ENCODE measurements at regions not wholly inside any gene's neighbourhood (a gene's known extent, or its start where the extent isn't known, plus 50 kb on each side); places are given as distances from the start of the nearest gene placed in this dataset.

GRCh38 chr12:92226071-92226661 lies 80.5 kb upstream of the BTG1 start:
- Mint-ChIP-seq H3K9me3 (peaks cover 1% of the 10 kb centered on the region), H3K27me3 (ENCODE audit: low read depth) (no peaks in the 10 kb centered on the region), H3K4me3 (no peak overlapping the region), H3K36me3 (ENCODE audit: low read depth) (no peaks in the 10 kb centered on the region), H3K27ac (no peak overlapping the region), H3K4me1 (ENCODE audit: low read depth) (peaks cover 14% of the 10 kb centered on the region)
- CTCF ChIA-PET, result interaction anchor here (0.6 to 0.7 kb wide), 3 partner anchors 423 to 958 kb away, joined by 3 to 4 read pairs (median 4); no protein-coding TSS in a partner anchor
- no peak for DNase-seq
- intact Hi-C loops (cut with micrococcal nuclease), result no loop called here

GRCh38 chr12:92224685-92225331 lies 79.2 kb upstream of the BTG1 start:
- H3K27me3 Mint-ChIP-seq (ENCODE audit: low read depth), result no peaks in the 10 kb centered on the region
- peaks cover 14% of the 10 kb centered on the region for H3K4me1 Mint-ChIP-seq (ENCODE audit: low read depth)
- DNase-seq, result no peak
- intact Hi-C loops (cut with micrococcal nuclease), result no loop called here
- no peaks in the 10 kb centered on the region for H3K36me3 Mint-ChIP-seq (ENCODE audit: low read depth)
- H3K27ac Mint-ChIP-seq, result no peak overlapping the region
- no peak overlapping the region for H3K4me3 Mint-ChIP-seq
- CTCF ChIA-PET, result no interaction called here
- H3K9me3 Mint-ChIP-seq, result no peaks in the 10 kb centered on the region

GRCh38 chr12:92223481-92223880 lies 77.8 kb upstream of the BTG1 start:
- Mint-ChIP-seq H3K36me3 (ENCODE audit: low read depth) (no peaks in the 10 kb centered on the region), H3K27ac (no peak overlapping the region), H3K4me1 (ENCODE audit: low read depth) (peaks cover 12% of the 10 kb centered on the region), H3K27me3 (ENCODE audit: low read depth) (no peaks in the 10 kb centered on the region), H3K9me3 (no peaks in the 10 kb centered on the region), H3K4me3 (no peak overlapping the region)
- CTCF ChIA-PET, result interaction anchor here (0.7 kb wide), 1 partner anchor 899 kb away, joined by 3 read pairs; no protein-coding TSS in a partner anchor
- DNase-seq, result no peak
- intact Hi-C loops (cut with micrococcal nuclease), result no loop called here

GRCh38 chr12:92221656-92222315 lies 76.1 kb upstream of the BTG1 start:
- CTCF ChIA-PET, result no interaction called here
- Mint-ChIP-seq H3K36me3 (ENCODE audit: low read depth) (no peaks in the 10 kb centered on the region), H3K4me3 (no peak overlapping the region), H3K4me1 (ENCODE audit: low read depth) (peaks cover 21% of the 10 kb centered on the region), H3K9me3 (no peaks in the 10 kb centered on the region), H3K27ac (no peak overlapping the region), H3K27me3 (ENCODE audit: low read depth) (no peaks in the 10 kb centered on the region)
- DNase-seq, result no peak
- intact Hi-C loops (cut with micrococcal nuclease), result no loop called here

GRCh38 chr12:92218394-92219077 lies 72.9 kb upstream of the BTG1 start:
- H3K36me3 Mint-ChIP-seq (ENCODE audit: low read depth), result no peaks in the 10 kb centered on the region
- intact Hi-C loops (cut with micrococcal nuclease), result loop anchor here (1.0 to 5.0 kb wide), 3 partner anchors 8 to 439 kb away; no protein-coding TSS in a partner anchor
- H3K27ac Mint-ChIP-seq, result peak overlapping the region; percentile 72
- peaks cover 31% of the 10 kb centered on the region for H3K4me1 Mint-ChIP-seq (ENCODE audit: low read depth)
- H3K27me3 Mint-ChIP-seq (ENCODE audit: low read depth), result no peaks in the 10 kb centered on the region
- no peak for DNase-seq
- H3K4me3 Mint-ChIP-seq, result no peak overlapping the region
- CTCF ChIA-PET, result interaction anchor here (0.5 to 1.6 kb wide), 8 partner anchors 8 to 352 kb away, joined by 3 to 5 read pairs (median 3); no protein-coding TSS in a partner anchor
- H3K9me3 Mint-ChIP-seq, result peaks cover 3% of the 10 kb centered on the region

- Mint-ChIP-seq H3K4me3 (no peak overlapping the region), H3K27me3 (ENCODE audit: low read depth) (no peaks in the 10 kb centered on the region), H3K27ac (no peak overlapping the region), H3K4me1 (ENCODE audit: low read depth) (peaks cover 39% of the 10 kb centered on the region), H3K36me3 (ENCODE audit: low read depth) (no peaks in the 10 kb centered on the region), H3K9me3 (peaks cover 9% of the 10 kb centered on the region)
- DNase-seq, result no peak
- CTCF ChIA-PET, result interaction anchor here (0.7 kb wide), 1 partner anchor 149 kb away, joined by 3 read pairs; no protein-coding TSS in a partner anchor
- intact Hi-C loops (cut with micrococcal nuclease), result loop anchor here (5.0 kb wide), 1 partner anchor 256 kb away; no protein-coding TSS in a partner anchor
These were observed 70.4 kb upstream of the BTG1 start for GRCh38 chr12:92216092-92216491.

GRCh38 chr12:92215358-92215757 lies 69.7 kb upstream of the BTG1 start:
- H3K4me1 Mint-ChIP-seq (ENCODE audit: low read depth), result peaks cover 42% of the 10 kb centered on the region
- H3K27me3 Mint-ChIP-seq (ENCODE audit: low read depth), result no peaks in the 10 kb centered on the region
- H3K27ac Mint-ChIP-seq, result no peak overlapping the region
- intact Hi-C loops (cut with micrococcal nuclease), result loop anchor here (5.0 kb wide), 1 partner anchor 257 kb away; no protein-coding TSS in a partner anchor
- peaks cover 9% of the 10 kb centered on the region for H3K9me3 Mint-ChIP-seq
- DNase-seq, result no peak
- H3K36me3 Mint-ChIP-seq (ENCODE audit: low read depth), result no peaks in the 10 kb centered on the region
- H3K4me3 Mint-ChIP-seq, result no peak overlapping the region
- CTCF ChIA-PET, result no interaction called here

- H3K4me1 Mint-ChIP-seq (ENCODE audit: low read depth), result peaks cover 49% of the 10 kb centered on the region
- no peak for DNase-seq
- H3K4me3 Mint-ChIP-seq, result no peak overlapping the region
- no peak overlapping the region for H3K27ac Mint-ChIP-seq
- intact Hi-C loops (cut with micrococcal nuclease), result loop anchor here (5.0 kb wide), 1 partner anchor 361 kb away; no protein-coding TSS in a partner anchor
- H3K36me3 Mint-ChIP-seq (ENCODE audit: low read depth), result no peaks in the 10 kb centered on the region
- peaks cover 9% of the 10 kb centered on the region for H3K9me3 Mint-ChIP-seq
- no peaks in the 10 kb centered on the region for H3K27me3 Mint-ChIP-seq (ENCODE audit: low read depth)
- CTCF ChIA-PET, result interaction anchor here (0.6 to 1.4 kb wide), 2 partner anchors 12 to 75 kb away, joined by 3 to 4 read pairs; no protein-coding TSS in a partner anchor
These were observed 67.5 kb upstream of the BTG1 start for GRCh38 chr12:92213166-92213565.

- CTCF ChIA-PET, result interaction anchor here (0.6 to 2.0 kb wide), 15 partner anchors 9 to 711 kb away, joined by 3 to 7 read pairs (median 3); partner anchors contain the start of gene BTG1
- Mint-ChIP-seq H3K36me3 (ENCODE audit: low read depth) (no peaks in the 10 kb centered on the region), H3K9me3 (peaks cover 9% of the 10 kb centered on the region), H3K4me3 (no peak overlapping the region), H3K27ac (peak overlapping the region; percentile 86), H3K4me1 (ENCODE audit: low read depth) (peaks cover 51% of the 10 kb centered on the region), H3K27me3 (ENCODE audit: low read depth) (no peaks in the 10 kb centered on the region)
- no peak for DNase-seq
- intact Hi-C loops (cut with micrococcal nuclease), result loop anchor here (1.0 to 5.0 kb wide), 9 partner anchors 8 to 828 kb away; no protein-coding TSS in a partner anchor
These were observed 64.4 kb upstream of the BTG1 start for GRCh38 chr12:92210071-92210470.

GRCh38 chr12:92208613-92209121 lies 63.0 kb upstream of the BTG1 start:
- DNase-seq, result peak; percentile 42
- peaks cover 5% of the 10 kb centered on the region for H3K9me3 Mint-ChIP-seq
- H3K4me3 Mint-ChIP-seq, result peak overlapping the region; percentile 66
- no peaks in the 10 kb centered on the region for H3K36me3 Mint-ChIP-seq (ENCODE audit: low read depth)
- no peaks in the 10 kb centered on the region for H3K27me3 Mint-ChIP-seq (ENCODE audit: low read depth)
- CTCF ChIA-PET, result interaction anchor here (1.0 to 1.6 kb wide), 3 partner anchors 10 to 63 kb away, joined by 3 to 9 read pairs (median 5); partner anchors contain the start of gene BTG1
- peak overlapping the region; percentile 86 for H3K27ac Mint-ChIP-seq
- peaks cover 45% of the 10 kb centered on the region for H3K4me1 Mint-ChIP-seq (ENCODE audit: low read depth)
- intact Hi-C loops (cut with micrococcal nuclease), result loop anchor here (1.0 to 2.0 kb wide), 7 partner anchors 22 to 386 kb away; no protein-coding TSS in a partner anchor

- CTCF ChIA-PET, result interaction anchor here (0.6 kb wide), 1 partner anchor 390 kb away, joined by 3 read pairs; no protein-coding TSS in a partner anchor
These were observed 61.0 kb upstream of the BTG1 start for GRCh38 chr12:92206596-92206995.

More at GRCh38 chr12:92206596-92206995, 61.0 kb upstream of the BTG1 start:
- H3K4me1 Mint-ChIP-seq (ENCODE audit: low read depth), result peaks cover 37% of the 10 kb centered on the region
- H3K36me3 Mint-ChIP-seq (ENCODE audit: low read depth), result no peaks in the 10 kb centered on the region
- no peak overlapping the region for H3K4me3 Mint-ChIP-seq
- no peak overlapping the region for H3K27ac Mint-ChIP-seq
- DNase-seq, result no peak
- intact Hi-C loops (cut with micrococcal nuclease), result no loop called here
- peaks cover 2% of the 10 kb centered on the region for H3K9me3 Mint-ChIP-seq
- no peaks in the 10 kb centered on the region for H3K27me3 Mint-ChIP-seq (ENCODE audit: low read depth)

Measured in activated naive CD4-positive, alpha-beta T cell treated with anti-CD3 and anti-CD28 coated beads for 36 hours (primary cell).